Gastroesophageal sphincter (tissue), 4 donors: ENCODE measurements at regions not wholly inside any gene's neighbourhood (a gene's known extent, or its start where the extent isn't known, plus 50 kb on each side); places are given as distances from the start of the nearest gene placed in this dataset.

Source experiments
- ATAC-seq: fragments of 150-250 bp; one replicate; pipeline ENCODE4 v1.9.1; 2016; ENCODE audit warnings: mild to moderate bottlenecking, moderate library complexity
- H3K27ac ChIP-seq, 4 donors: fragments of 200-600 bp; sonication (generic) in 3 of 4; 1 replicate in 3 of 4; 2 replicates in 1 of 4; pipeline ENCODE4 v1.5.1; 2016 to 2019
- H3K27me3 ChIP-seq: fragments of 200-600 bp; sonication (generic); one replicate; pipeline ENCODE4 v1.5.1; 2019
- H3K36me3 ChIP-seq, 2 donors: fragments of 200-600 bp; sonication (generic); one replicate each; pipeline ENCODE4 v1.5.1; 2019; ENCODE audit warnings: control low read depth in 1 of 2
- H3K4me1 ChIP-seq, 3 donors: fragments of 200-600 bp; sonication (generic); 1 replicate in 2 of 3; 2 replicates in 1 of 3; pipeline ENCODE4 v1.5.1; 2016 to 2019; ENCODE audit warnings: control low read depth in 2 of 3
- H3K4me3 ChIP-seq, 2 donors: fragments of 200-600 bp; sonication (generic); one replicate each; pipeline ENCODE4 v1.5.1; 2019; ENCODE audit warnings: mild to moderate bottlenecking in 1 of 2, moderate library complexity in 1 of 2
- H3K9me3 ChIP-seq, 3 donors: fragments of 200-600 bp; sonication (generic); one replicate each; pipeline ENCODE4 v1.5.1; 2017 to 2019; ENCODE audit warnings: control low read depth in 2 of 3
- EP300 ChIP-seq: sonication (generic); formaldehyde crosslinking; IDR thresholded peaks from one replicate; pipeline ENCODE4 v1.6.1; 2017; ENCODE audit warnings: antibody characterized with exemption, mild to moderate bottlenecking
- POLR2A ChIP-seq, 2 donors: fragments of 450-650 bp; IDR thresholded peaks; one replicate each; pipeline ENCODE4 v1.6.1; 2017; ENCODE audit warnings: antibody characterized with exemption in 2 of 2, mild to moderate bottlenecking in 2 of 2, moderate library complexity in 1 of 2
- POLR2AphosphoS5 ChIP-seq: sonication (generic); formaldehyde crosslinking; IDR thresholded peaks from one replicate; pipeline ENCODE4 v1.6.1; 2017; ENCODE audit warnings: antibody characterized with exemption
- WGBS, 2 donors: methylation state at CpG; one replicate each; pipeline ENCODE4 v1.1.5; 2018; ENCODE audit warnings: low coverage in 1 of 2; 5-methylcytosine and 5-hydroxymethylcytosine counted together
- TF ChIP-seq, protein P1 (sequence below), 4 experiments: fragments of 200-600 bp in 2 of 4; fragments of 450-650 bp in 2 of 4; sonication (generic) in 1 of 4; IDR thresholded peaks; one replicate each; pipeline ENCODE4 v1.5.1; 2017 to 2019; ENCODE audit warnings: antibody characterized with exemption in 4 of 4, mild to moderate bottlenecking in 2 of 4, moderate library complexity in 2 of 4

- ATAC-seq: no peak
- no peak overlapping the region for H3K4me3 ChIP-seq
- H3K27me3 ChIP-seq: no peaks in the 10 kb centered on the region
- H3K36me3 ChIP-seq: no peaks in the 10 kb centered on the region
- TF ChIP-seq EP300 (no peak), POLR2AphosphoS5 (no peak), POLR2A (IDR thresholded peaks at IDR 0.05) (no peak)
- TF ChIP-seq, protein P1, sequence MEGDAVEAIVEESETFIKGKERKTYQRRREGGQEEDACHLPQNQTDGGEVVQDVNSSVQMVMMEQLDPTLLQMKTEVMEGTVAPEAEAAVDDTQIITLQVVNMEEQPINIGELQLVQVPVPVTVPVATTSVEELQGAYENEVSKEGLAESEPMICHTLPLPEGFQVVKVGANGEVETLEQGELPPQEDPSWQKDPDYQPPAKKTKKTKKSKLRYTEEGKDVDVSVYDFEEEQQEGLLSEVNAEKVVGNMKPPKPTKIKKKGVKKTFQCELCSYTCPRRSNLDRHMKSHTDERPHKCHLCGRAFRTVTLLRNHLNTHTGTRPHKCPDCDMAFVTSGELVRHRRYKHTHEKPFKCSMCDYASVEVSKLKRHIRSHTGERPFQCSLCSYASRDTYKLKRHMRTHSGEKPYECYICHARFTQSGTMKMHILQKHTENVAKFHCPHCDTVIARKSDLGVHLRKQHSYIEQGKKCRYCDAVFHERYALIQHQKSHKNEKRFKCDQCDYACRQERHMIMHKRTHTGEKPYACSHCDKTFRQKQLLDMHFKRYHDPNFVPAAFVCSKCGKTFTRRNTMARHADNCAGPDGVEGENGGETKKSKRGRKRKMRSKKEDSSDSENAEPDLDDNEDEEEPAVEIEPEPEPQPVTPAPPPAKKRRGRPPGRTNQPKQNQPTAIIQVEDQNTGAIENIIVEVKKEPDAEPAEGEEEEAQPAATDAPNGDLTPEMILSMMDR (IDR thresholded peaks at IDR 0.05): no peak
- no peak overlapping the region for H3K27ac ChIP-seq
- 56 to 72% methylated on average over 1 of the region's 1 CpG for WGBS, 2 donors
- H3K4me1 ChIP-seq: peaks cover 4 to 24% (median 5%) of the 10 kb centered on the region in 3 donors
- H3K9me3 ChIP-seq: no peaks in the 10 kb centered on the region
Observed at GRCh38 chr7:81498176-81498575, 271.7 kb downstream of the HGF start.

- Histone ChIP-seq H3K4me3 (no peak overlapping the region), H3K27me3 (no peaks in the 10 kb centered on the region), H3K4me1 (no peaks in the 10 kb centered on the region), H3K9me3 (no peaks in the 10 kb centered on the region), H3K36me3 (no peaks in the 10 kb centered on the region), H3K27ac (no peak overlapping the region)
- no peak for ATAC-seq
- TF ChIP-seq EP300 (no peak), POLR2AphosphoS5 (no peak), POLR2A (IDR thresholded peaks at IDR 0.05) (no peak)
- TF ChIP-seq, protein P1 (IDR thresholded peaks at IDR 0.05): no peak
- 80 to 85% methylated on average over 1 of the region's 1 CpG for WGBS, 2 donors
Observed at GRCh38 chr7:81492910-81493309, 276.9 kb downstream of the HGF start.

DNA sequence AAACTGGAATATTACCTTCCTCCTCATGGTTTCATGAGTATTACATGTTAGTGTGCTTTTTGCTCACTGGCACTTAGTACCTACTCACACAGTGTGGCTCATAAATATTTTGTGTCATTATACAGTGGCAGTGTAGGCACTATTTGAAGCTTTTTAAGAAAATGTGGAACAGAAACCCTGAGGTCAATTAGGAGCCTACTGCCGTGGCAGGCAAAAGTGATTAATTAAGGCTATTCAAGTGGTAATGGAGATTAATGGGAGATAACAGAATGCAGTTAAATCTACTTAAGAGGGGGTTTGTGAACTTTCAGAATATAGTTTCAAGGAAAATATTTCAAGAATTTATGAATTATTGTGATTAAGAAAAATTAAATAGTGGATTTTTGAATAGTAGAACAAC, 277.6 kb downstream of the HGF start:
- Histone ChIP-seq H3K4me3 (no peak overlapping the region), H3K9me3 (no peaks in the 10 kb centered on the region), H3K27ac (no peak overlapping the region), H3K36me3 (no peaks in the 10 kb centered on the region), H3K27me3 (no peaks in the 10 kb centered on the region), H3K4me1 (no peaks in the 10 kb centered on the region)
- TF ChIP-seq, protein P1 (IDR thresholded peaks at IDR 0.05): no peak
- TF ChIP-seq POLR2AphosphoS5: no peak
- no peak for TF ChIP-seq POLR2A (IDR thresholded peaks at IDR 0.05)
- TF ChIP-seq EP300: no peak
- 58 to 60% methylated on average over 1 of the region's 1 CpG for whole genome bisulfite sequencing, 2 donors
- no peak for ATAC-seq

DNA sequence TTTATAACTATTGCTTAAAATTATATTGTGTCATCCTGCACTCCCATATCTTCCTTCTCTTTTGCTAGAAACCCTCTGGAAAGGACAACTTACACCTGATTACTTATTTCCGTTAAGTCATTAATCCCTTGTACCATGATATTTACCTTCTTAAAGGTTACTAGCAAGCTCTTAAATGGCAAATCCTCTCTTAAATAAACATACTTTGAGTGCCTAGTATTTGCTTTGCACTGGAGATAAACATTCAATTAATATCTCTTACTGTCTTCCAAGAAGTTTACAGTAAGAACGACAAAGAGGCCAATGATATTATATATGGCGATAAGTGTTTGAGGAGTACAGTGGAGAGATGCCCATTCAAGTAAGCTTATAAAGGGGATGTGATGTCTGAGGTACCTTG, 278.3 kb downstream of the HGF start:
- Histone ChIP-seq H3K4me1 (no peaks in the 10 kb centered on the region), H3K4me3 (no peak overlapping the region), H3K36me3 (no peaks in the 10 kb centered on the region), H3K27me3 (no peaks in the 10 kb centered on the region), H3K27ac (no peak overlapping the region), H3K9me3 (no peaks in the 10 kb centered on the region)
- TF ChIP-seq, protein P1 (IDR thresholded peaks at IDR 0.05): no peak
- no peak for TF ChIP-seq POLR2AphosphoS5
- no peak for TF ChIP-seq EP300
- ATAC-seq: no peak
- 45 to 51% methylated on average over 2 to 3 of the region's 3 CpGs for WGBS, 2 donors

DNA sequence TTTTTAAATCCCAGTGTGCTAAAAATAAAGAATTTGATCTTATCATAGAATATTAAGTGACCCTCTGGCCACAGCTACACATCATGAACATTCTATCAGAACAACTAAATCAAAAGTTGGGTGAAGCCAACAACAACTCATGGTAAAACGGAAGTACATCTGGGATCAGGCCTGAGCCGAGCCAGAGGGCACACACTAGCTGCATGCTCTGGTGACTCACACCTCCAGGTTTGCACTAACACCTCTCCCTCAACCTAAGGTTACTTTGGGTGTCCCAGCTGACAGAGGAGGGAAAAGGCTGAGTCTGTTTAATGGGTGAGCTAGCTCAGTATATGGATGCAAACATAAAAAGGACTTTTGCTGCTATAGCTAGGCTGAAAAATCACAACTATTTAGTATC, 281.6 kb downstream of the HGF start:
- Histone ChIP-seq H3K27me3 (no peaks in the 10 kb centered on the region), H3K27ac (no peak overlapping the region), H3K36me3 (no peaks in the 10 kb centered on the region), H3K9me3 (no peaks in the 10 kb centered on the region), H3K4me3 (no peak overlapping the region), H3K4me1 (peaks cover 0 to 11% (median 0%) of the 10 kb centered on the region in 3 donors)
- ATAC-seq: no peak
- 88 to 100% methylated on average over 2 of the region's 2 CpGs for WGBS, 2 donors
- TF ChIP-seq POLR2A (IDR thresholded peaks at IDR 0.05) (no peak), EP300 (no peak), POLR2AphosphoS5 (no peak)
- TF ChIP-seq, protein P1 (IDR thresholded peaks at IDR 0.05): no peak
